Pons (tissue), 1 donor: ENCODE measurements at regions not wholly inside any gene's neighbourhood (a gene's known extent, or its start where the extent isn't known, plus 50 kb on each side); places are given as distances from the start of the nearest gene placed in this dataset.
"Not testable (repeated sequence)": the region's sequence is repeated elsewhere in the genome, so short reads cannot be mapped to it uniquely, and the experiment has no call there.

Source experiments
- DNase-seq: peaks from one replicate; pipeline ENCODE4 v3.0.0-alpha.2; 2016; ENCODE audit warnings: low spot score

- no peak for DNase-seq
Measured at GRCh38 chrX:111041018-111041462, 55.0 kb upstream of the PAK3 start.

GRCh38 chrX:111040377-111041017 is 55.5 kb upstream of the PAK3 start:
- DNase-seq, result no peak

- no peak for DNase-seq
Measured at GRCh38 chrX:111039606-111040005, 56.4 kb upstream of the PAK3 start.

GRCh38 chrX:111035991-111036390 is 60.0 kb upstream of the PAK3 start:
- DNase-seq, result no peak

- DNase-seq, result no peak
Measured at GRCh38 chrX:111035256-111035655, 60.7 kb upstream of the PAK3 start.

GRCh38 chrX:111022998-111023397 is 73.0 kb upstream of the PAK3 start:
- DNase-seq, result not testable (repeated sequence)

GRCh38 chrX:111020283-111020682 is 75.7 kb upstream of the PAK3 start:
- DNase-seq, result no peak

- DNase-seq, result no peak
Measured at GRCh38 chrX:111013778-111014455, 82.1 kb upstream of the PAK3 start.

GRCh38 chrX:111010111-111010510 is 85.9 kb upstream of the PAK3 start:
- DNase-seq, result no peak

GRCh38 chrX:111009256-111009655 is 86.7 kb upstream of the PAK3 start:
- DNase-seq, result no peak

- DNase-seq, result no peak
Measured at GRCh38 chrX:111008126-111008525, 87.9 kb upstream of the PAK3 start.

GRCh38 chrX:111007238-111007637 is 88.8 kb upstream of the PAK3 start:
- no peak for DNase-seq

GRCh38 chrX:111006116-111006515 is 89.9 kb upstream of the PAK3 start:
- no peak for DNase-seq

- DNase-seq, result no peak
Measured at GRCh38 chrX:111005166-111005565, 90.8 kb upstream of the PAK3 start.

- DNase-seq, result no peak
Measured at GRCh38 chrX:111003118-111003517, 92.9 kb upstream of the PAK3 start.

- DNase-seq, result no peak
Measured at GRCh38 chrX:110992611-110993010, 103.4 kb upstream of the PAK3 start.

- DNase-seq, result no peak
Measured at GRCh38 chrX:110989869-110990268, 106.1 kb upstream of the PAK3 start.

- no peak for DNase-seq
Measured at GRCh38 chrX:110989447-110989846, 106.5 kb upstream of the PAK3 start.

GRCh38 chrX:110987292-110987691 is 108.7 kb upstream of the PAK3 start:
- DNase-seq, result no peak

- no peak for DNase-seq
Measured at GRCh38 chrX:110985470-110985869, 110.5 kb upstream of the PAK3 start.

GRCh38 chrX:110983024-110983423 is 113.0 kb upstream of the PAK3 start:
- no peak for DNase-seq

GRCh38 chrX:110966839-110967238 is 129.2 kb upstream of the PAK3 start:
- no peak for DNase-seq

- DNase-seq, result no peak
Measured at GRCh38 chrX:110966091-110966454, 129.9 kb upstream of the PAK3 start.
